ENCODE measurements at regions not wholly inside any gene's neighbourhood (a gene's known extent, or its start where the extent isn't known, plus 50 kb on each side); places are given as distances from the start of the nearest gene placed in this dataset.

- TF ChIP-seq CTCF (IDR thresholded peaks at IDR 0.05; ENCODE audit: low read depth, low read length) (no peak), POLR2A (IDR thresholded peaks at IDR 0.05; ENCODE audit: extremely low read depth, insufficient read length) (no peak), MYC (IDR thresholded peaks at IDR 0.05; ENCODE audit: low read depth, low read length) (no peak)
These were observed 57.0 kb downstream of the OR10A6 start for GRCh38 chr11:7874056-7874455.
